IPS-15b (cell line): ENCODE measurements at regions not wholly inside any gene's neighbourhood (a gene's known extent, or its start where the extent isn't known, plus 50 kb on each side); places are given as distances from the start of the nearest gene placed in this dataset.

ENCODE experiments used
- H3K27me3 ChIP-seq: one replicate; pipeline ENCODE4 v1.6.1; 2013; ENCODE audit warnings: low read length; ENCODE audit not compliant: control insufficient read depth, insufficient read depth
- H3K36me3 ChIP-seq: one replicate; pipeline ENCODE4 v1.6.1; 2013; ENCODE audit warnings: low read length; ENCODE audit not compliant: control insufficient read depth, insufficient read depth
- H3K4me1 ChIP-seq: one replicate; pipeline ENCODE4 v1.6.1; 2013; ENCODE audit warnings: mild to moderate bottlenecking, low read length; ENCODE audit not compliant: control insufficient read depth, insufficient read depth
- H3K4me3 ChIP-seq: one replicate; pipeline ENCODE4 v1.5.1; 2013; ENCODE audit warnings: low read depth, low read length
- H3K9ac ChIP-seq: one replicate; pipeline ENCODE4 v1.6.1; 2013; ENCODE audit warnings: low read depth, mild to moderate bottlenecking, low read length
- H3K9me3 ChIP-seq: one replicate; pipeline ENCODE4 v1.6.1; 2013; ENCODE audit warnings: mild to moderate bottlenecking, low read length; ENCODE audit not compliant: control insufficient read depth, insufficient read depth

DNA sequence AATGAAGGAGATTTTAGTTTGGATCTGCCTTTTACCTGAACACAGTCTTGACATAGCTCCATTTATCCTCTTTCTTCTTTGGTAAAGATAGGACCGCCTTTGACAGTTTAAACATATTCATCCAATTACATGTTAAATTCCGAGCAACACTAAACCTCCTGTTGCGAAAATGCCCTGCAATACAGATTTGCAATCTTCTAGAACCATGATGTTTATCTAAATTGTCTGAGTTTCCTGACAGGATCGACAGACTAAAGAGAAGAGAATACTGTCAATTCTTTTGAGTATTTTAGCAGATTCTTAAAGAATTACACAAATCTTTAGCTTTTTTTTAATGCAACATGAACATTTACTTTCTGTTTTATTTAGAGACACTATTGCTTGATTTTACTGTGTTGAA lies 1145.5 kb downstream of the CDH11 start:
- no peak overlapping the region for H3K9ac ChIP-seq
- H3K9me3 ChIP-seq, result no peaks in the 10 kb centered on the region
- H3K4me1 ChIP-seq, result peaks cover 24% of the 10 kb centered on the region
- H3K36me3 ChIP-seq, result no peaks in the 10 kb centered on the region
- H3K4me3 ChIP-seq, result no peak overlapping the region
- no peaks in the 10 kb centered on the region for H3K27me3 ChIP-seq

DNA sequence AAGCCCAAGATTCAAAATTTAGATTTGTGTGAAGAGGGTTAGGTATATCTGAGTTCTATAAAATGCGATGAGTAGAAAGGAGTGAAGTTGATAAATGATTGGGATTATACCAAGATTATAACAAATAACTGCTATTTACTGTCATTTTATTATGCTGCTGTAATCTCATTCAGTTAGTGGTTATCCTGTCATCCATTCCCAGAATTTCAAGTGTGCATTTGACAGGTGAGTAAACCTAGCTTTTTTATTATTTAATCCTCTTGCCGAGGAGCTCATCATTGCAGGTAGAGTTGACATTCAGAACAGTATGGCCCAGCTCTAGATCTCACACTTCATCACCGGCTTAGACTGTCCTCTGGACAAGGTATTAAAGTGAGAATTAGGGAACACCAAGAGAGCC lies 1146.2 kb downstream of the CDH11 start:
- Histone ChIP-seq H3K4me1 (peaks cover 18% of the 10 kb centered on the region), H3K9me3 (no peaks in the 10 kb centered on the region), H3K9ac (no peak overlapping the region), H3K27me3 (no peaks in the 10 kb centered on the region), H3K4me3 (no peak overlapping the region), H3K36me3 (no peaks in the 10 kb centered on the region)

DNA sequence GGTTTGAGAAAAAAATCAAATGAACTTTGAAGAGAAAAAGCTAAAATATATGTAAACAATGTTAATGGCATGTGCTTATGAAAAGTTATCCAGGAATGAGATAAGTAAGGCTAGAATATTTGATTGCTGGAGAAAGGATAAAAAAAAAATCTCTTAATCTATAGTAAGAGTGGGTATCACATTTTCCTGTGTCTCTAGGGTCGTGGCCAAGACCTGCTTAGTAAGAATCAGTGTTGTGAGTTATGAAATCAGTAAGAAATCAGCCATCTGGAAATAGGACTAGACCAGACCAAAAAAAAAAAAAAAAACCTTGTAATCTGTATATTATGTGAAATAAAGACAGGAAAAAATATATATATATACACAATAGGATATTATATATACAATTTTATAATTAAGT lies 1153.9 kb downstream of the CDH11 start:
- no peak overlapping the region for H3K9ac ChIP-seq
- no peaks in the 10 kb centered on the region for H3K27me3 ChIP-seq
- H3K36me3 ChIP-seq, result no peaks in the 10 kb centered on the region
- H3K4me3 ChIP-seq, result no peak overlapping the region
- no peaks in the 10 kb centered on the region for H3K4me1 ChIP-seq
- no peaks in the 10 kb centered on the region for H3K9me3 ChIP-seq

DNA sequence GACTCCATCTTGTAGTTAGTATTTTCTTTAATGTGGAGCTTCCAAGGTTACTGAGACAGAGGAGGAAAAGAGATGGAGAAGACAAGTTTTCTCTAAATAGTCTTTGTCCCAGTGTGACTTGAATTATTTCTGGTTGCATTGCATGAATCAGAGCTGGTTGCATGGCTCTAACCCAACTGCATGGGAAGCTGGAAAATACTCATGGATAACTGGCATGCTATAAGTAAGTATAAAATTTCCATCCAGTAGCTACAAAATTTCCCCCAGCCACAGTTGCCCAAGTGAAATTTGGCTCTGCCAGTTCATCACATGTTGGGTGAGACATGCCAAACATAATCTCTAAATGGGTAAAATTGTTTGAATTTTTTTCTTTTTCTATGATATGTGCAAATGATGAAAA lies 1161.5 kb downstream of the CDH11 start:
- no peaks in the 10 kb centered on the region for H3K9me3 ChIP-seq
- no peak overlapping the region for H3K4me3 ChIP-seq
- H3K4me1 ChIP-seq, result no peaks in the 10 kb centered on the region
- no peaks in the 10 kb centered on the region for H3K36me3 ChIP-seq
- no peaks in the 10 kb centered on the region for H3K27me3 ChIP-seq
- H3K9ac ChIP-seq, result no peak overlapping the region

DNA sequence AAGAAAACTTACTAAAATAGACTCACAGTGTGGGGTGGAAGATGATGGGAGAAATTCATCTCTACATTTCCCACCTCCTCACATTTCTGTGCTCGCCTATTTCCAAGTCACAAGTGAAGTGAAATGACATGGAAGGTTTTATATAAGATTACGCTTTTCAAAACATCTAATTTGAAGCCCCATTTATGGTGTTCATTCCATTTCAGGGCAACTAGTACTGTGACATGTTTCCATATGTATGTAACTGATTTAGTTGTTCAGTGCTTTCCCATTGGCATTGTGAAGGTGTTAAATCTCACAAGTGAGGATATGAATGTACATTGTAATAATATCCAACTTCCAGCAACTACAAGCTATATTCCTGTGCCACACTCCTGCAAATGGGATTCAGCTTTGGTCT lies 1174.8 kb downstream of the CDH11 start:
- Histone ChIP-seq H3K4me3 (no peak overlapping the region), H3K4me1 (no peaks in the 10 kb centered on the region), H3K9me3 (no peaks in the 10 kb centered on the region)

DNA sequence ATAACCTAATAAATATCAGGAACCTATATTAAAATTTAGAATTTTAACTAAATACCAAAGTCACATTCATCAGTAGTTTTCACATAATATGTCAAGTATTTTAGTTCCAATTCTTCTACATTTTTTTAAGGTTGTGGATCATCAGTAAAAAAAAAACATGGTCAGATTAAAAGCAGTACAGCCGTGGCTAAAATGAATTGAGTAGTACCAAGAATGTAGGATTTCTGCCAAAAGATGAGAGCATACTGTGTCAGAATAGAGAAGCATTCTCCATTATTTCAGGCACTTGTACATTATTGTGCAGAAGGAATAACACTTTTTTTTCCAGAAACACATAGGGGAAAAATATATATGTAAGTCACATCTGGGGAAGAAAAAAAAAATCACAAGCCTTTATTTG lies 1176.1 kb downstream of the CDH11 start:
- Histone ChIP-seq H3K9ac (no peak overlapping the region), H3K9me3 (no peaks in the 10 kb centered on the region), H3K36me3 (no peaks in the 10 kb centered on the region), H3K4me1 (no peaks in the 10 kb centered on the region), H3K27me3 (no peaks in the 10 kb centered on the region), H3K4me3 (no peak overlapping the region)

More for the DNA sequence above, 1174.8 kb downstream of the CDH11 start:
- H3K36me3 ChIP-seq, result no peaks in the 10 kb centered on the region
- H3K27me3 ChIP-seq, result no peaks in the 10 kb centered on the region
- H3K9ac ChIP-seq, result no peak overlapping the region

DNA sequence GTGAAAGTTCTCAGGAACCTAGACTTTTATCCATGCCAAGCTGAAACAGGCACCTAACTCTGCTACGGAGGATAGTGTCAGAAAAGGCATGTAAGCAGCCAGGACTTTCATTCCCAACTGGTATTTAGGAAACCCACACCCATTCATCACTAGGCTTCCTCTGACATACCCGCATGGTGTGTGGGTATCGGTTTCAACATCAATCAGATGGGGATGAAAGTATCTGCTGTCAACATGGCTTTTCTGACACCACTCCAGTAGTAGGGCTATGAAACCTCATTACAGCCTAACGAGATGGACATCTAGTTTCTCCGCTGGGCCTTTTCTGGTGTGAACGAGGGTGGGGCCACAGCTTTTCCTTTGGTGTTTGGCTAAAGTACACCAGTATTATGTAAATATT lies 1178.3 kb downstream of the CDH11 start:
- Histone ChIP-seq H3K9ac (no peak overlapping the region), H3K27me3 (no peaks in the 10 kb centered on the region), H3K9me3 (no peaks in the 10 kb centered on the region), H3K36me3 (no peaks in the 10 kb centered on the region), H3K4me1 (no peaks in the 10 kb centered on the region), H3K4me3 (no peak overlapping the region)

DNA sequence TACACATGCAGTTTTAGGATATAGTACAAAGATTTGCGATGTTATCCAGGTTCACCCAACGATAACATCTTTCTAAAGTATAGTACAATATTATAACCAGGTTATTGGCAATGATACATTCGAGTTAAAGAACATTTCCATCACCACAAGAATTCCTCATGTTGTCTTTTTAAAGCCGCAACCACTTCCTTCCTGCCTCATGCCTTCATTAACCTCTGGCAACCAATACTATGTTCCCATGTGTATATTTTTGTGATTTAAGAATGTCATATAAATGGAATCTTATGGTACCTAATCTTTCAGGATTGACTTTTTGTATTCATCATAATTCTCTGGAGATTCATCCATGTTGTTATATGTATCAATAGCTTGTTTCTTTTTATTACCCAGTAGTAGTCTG lies 1183.2 kb downstream of the CDH11 start:
- Histone ChIP-seq H3K4me1 (no peaks in the 10 kb centered on the region), H3K4me3 (no peak overlapping the region), H3K27me3 (no peaks in the 10 kb centered on the region)

DNA sequence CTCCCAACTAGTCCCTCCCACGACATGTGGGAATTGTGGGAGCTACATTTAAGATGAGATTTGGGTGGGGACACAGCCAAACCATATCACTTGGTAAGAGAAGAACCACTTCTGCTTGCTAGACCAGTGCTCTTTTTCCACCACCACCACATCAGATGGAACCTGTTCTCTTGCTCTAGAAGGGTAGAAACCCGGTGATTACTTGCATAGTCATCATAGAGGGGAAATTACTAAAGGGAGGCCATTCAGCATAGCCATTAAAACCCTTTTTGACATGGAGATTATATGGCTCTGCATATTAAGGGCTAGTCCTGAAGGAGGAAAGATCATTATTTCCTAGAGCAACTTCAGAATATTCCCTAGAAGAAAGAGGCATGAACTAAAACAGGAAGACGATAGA lies 1188.0 kb downstream of the CDH11 start:
- Histone ChIP-seq H3K4me3 (no peak overlapping the region), H3K27me3 (no peaks in the 10 kb centered on the region), H3K9me3 (no peaks in the 10 kb centered on the region), H3K4me1 (no peaks in the 10 kb centered on the region), H3K36me3 (no peaks in the 10 kb centered on the region), H3K9ac (no peak overlapping the region)

More for the DNA sequence above, 1183.2 kb downstream of the CDH11 start:
- Histone ChIP-seq H3K9me3 (no peaks in the 10 kb centered on the region), H3K9ac (no peak overlapping the region), H3K36me3 (no peaks in the 10 kb centered on the region)

DNA sequence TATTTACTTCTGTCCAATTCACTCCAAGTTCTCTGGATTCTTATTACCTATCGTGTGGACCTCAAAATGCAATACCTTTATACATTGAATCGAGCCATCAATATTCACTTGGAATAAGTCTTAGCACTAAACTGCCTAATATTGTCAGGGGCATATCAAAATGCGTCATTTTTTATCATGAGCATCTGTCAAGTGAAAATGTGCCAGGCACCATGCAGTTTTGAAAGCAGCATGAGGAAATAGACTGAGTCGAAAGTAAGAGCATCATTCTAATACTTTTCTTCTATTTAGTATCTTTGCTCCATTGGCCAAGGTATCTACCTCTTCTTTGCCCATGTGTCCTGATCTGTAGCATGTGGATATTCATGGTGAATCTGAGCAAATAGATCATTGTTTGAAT lies 1193.4 kb downstream of the CDH11 start:
- Histone ChIP-seq H3K4me3 (no peak overlapping the region), H3K4me1 (no peaks in the 10 kb centered on the region), H3K9ac (no peak overlapping the region), H3K27me3 (no peaks in the 10 kb centered on the region), H3K9me3 (no peaks in the 10 kb centered on the region), H3K36me3 (no peaks in the 10 kb centered on the region)

DNA sequence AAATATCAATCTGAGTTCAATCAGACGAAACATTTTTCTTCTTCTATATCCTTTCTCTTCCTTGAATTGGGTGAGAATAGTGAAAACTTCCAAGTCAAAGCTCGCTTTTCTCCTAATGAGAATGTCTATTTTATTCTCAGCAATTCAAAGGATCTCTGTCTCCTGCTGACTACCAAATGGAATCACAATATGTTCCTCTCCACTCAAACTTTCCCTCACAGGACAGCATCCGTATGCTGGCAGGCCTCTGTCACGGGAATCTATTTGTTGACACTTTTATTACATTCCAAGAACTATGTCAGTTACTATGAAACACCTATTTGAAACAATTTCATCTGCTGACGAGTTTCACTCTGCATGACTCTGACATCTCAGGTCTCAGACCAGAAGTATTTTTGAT lies 1196.6 kb downstream of the CDH11 start:
- Histone ChIP-seq H3K9ac (no peak overlapping the region), H3K36me3 (no peaks in the 10 kb centered on the region), H3K4me3 (no peak overlapping the region), H3K27me3 (no peaks in the 10 kb centered on the region), H3K9me3 (no peaks in the 10 kb centered on the region), H3K4me1 (no peaks in the 10 kb centered on the region)

DNA sequence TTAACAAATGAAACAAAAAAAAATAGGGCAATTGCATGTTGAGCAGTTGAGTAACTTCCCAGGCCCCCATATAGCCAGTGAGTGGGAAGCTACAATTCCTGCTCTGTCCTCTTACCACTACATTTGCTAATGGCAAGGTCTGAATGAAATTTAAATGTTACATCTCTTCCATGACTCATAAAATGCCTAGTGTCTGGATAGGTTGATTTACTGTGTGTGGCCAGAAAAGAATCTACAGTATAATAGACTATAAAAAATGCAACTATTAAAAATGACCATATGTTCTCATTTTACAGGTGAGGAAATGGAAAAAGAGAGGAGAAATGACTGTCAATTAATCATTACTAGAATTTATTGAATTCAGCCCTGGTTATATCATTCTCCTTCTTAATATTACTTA lies 1199.3 kb downstream of the CDH11 start:
- H3K9ac ChIP-seq, result no peak overlapping the region
- no peaks in the 10 kb centered on the region for H3K4me1 ChIP-seq

More for the DNA sequence above, 1199.3 kb downstream of the CDH11 start:
- Histone ChIP-seq H3K9me3 (peaks cover 8% of the 10 kb centered on the region), H3K36me3 (no peaks in the 10 kb centered on the region), H3K27me3 (no peaks in the 10 kb centered on the region), H3K4me3 (no peak overlapping the region)
